HG02870 (cell line): ENCODE measurements at regions not wholly inside any gene's neighbourhood (a gene's known extent, or its start where the extent isn't known, plus 50 kb on each side); places are given as distances from the start of the nearest gene placed in this dataset.
"Not testable (repeated sequence)": the region's sequence is repeated elsewhere in the genome, so short reads cannot be mapped to it uniquely, and the experiment has no call there.

Source experiments
- ATAC-seq: cut with Tn5 transposase; IDR thresholded peaks from one replicate; pipeline ENCODE4 v1.9.1; 2021; ENCODE audit warnings: mild to moderate bottlenecking, moderate library complexity; ENCODE audit not compliant: unreplicated experiment

DNA sequence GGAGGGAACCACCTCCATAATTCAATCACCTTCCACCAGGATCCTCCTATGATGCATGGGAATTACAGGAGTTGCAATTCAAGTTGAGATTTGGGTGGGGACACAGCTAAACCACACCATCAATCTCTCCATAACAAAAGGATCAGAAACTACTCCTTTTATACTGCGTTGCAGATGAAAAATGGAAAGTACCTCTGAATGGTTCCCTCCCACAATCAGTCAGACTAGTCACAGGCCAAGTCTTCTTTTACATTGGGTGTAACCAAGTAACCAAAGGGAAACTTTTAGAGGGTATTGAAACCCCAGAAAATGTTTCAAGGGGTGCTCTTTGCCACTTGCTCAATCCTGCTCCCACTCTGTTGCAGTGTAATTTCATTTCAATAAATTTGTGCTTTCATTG, 504.3 kb upstream of the CNTN3 start:
- ATAC-seq = no peak

GRCh38 chr3:75126556-75126955, 512.1 kb upstream of the CNTN3 start:
- no peak for ATAC-seq

GRCh38 chr3:75129101-75129500, 514.6 kb upstream of the CNTN3 start:
- ATAC-seq = no peak

DNA sequence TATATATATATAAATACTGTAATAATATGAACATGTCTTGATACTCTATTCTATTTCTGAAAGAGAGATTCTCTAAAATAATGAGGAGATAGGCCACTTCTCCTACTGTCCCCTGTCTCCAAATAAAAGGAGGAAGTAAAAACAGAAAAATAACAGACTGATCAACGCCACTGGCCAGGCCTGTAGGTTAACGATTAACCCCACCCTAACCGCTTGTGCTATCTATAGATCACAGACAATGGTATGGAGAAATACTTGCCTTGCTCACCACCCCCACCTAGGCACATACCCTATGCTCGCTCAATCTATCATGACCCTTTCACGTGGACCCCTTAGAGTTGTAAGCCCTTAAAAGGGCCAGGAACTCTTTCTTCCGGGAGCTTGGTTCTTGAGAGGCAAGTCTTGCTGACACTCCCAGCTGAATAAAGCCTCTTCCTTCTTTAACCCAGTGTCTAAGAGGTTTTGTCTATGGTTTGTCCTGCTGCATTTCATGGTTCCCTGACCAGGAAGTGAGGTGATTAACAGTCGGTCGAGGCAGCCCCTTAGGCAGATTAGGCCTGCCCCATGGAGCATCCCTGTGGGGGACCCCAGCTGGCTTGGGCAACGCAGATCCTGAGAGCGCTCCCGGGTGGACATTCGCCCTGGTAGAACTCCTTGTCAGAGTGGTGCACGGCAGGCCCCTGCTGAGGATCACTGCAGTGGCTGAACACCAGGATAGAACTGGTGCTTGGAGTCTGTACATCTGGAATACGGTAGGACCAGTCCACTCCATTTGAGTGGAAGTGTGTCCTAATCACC, 521.8 kb upstream of the CNTN3 start:
- no peak for ATAC-seq

DNA sequence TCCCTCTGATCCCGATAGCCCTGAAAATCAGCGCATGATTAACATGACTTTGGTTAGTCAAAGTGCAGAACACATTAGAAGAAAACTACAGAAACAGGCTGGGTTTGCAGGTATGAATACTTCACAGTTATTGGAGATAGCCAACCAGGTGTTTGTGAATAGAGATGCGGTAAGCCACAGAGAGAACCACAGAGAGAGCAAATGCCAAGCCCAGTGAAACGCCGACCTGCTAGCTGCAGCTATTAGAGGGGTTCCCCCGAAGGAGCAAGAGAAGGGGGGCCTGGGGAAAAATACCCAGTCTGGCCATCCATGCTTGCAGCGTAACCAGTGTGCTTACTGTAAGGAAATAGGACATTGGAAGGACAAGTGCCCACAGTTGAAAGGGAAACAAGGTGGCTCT, 523.9 kb upstream of the CNTN3 start:
- no peak for ATAC-seq

DNA sequence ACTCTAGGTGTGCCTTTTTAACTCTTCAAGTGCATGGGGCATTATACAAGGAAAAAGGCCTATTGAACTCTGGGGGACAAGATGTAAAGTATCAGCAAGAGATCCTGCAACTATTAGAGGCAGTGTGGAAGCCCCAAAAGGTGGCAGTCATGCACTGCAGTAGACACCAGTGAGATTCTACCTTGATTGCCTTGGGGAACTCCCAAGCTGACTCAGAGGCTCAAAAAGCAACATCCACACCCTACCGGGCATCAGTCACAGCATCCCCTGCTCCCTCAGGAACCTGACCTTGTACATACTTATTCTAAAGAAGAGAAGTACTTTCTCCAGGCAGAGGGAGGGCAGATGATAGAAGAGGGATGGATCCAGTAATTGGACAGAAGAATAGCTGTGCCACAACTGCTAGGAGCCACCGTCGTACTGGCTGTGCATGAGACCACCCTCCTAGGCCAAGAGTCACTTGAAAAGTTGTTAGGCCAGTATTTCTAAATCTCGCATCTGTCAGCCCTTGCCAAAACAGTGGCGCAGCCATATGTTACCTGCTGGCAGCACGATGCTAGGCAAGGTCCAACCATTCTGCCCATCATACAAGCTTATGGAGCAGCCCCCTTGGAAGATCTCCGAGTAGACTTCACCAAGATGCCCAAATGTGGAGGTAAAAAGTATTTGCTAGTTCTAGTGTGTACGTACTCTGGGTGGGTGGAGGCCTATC, 523.1 kb upstream of the FRG2C start:
- ATAC-seq = no peak

DNA sequence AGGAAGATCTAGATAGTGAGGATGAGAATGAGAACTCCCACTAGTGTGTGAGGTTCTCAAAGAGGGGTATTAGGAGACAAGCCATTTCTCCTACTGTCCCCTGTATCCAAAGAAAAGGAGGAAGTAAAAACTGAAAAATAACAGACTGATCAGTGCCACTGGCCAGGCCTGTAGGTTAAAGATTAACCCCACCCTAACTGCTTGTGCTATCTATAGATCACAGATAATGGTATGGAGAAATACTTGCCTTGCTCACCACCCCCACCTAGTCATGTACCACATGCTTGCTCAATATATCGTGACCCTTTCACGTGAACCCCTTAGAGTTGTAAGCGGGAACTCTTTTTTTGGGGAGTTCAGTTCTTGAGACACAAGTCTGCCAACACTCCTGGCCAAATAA, 519.7 kb upstream of the FRG2C start:
- no peak for ATAC-seq

DNA sequence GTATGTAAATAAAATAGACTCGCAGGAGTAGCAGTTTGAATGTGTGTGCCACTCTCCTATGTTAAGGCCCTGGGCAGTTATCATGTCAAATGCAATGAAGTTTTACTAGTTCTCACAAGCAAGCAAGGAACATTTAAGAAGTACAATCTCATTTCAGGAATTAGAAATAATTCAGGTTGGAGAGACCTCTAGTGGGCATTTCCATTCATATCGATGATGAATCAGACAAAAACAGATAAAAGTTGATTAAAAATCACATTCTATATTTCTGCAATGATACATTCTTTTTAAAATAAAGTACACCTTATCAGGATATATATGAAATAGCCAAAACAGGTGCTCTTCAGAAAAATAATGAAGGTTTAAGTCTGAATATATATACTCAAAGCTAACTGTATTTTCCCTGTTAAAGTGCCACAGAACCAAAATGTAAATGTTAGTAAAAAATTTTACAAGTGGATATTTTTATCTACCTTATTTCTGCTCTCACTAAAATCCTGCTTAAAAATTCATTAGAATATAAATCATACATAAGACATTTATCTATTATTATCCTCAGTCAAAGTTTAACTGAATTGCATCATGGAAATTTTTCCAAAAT, 492.4 kb upstream of the FRG2C start:
- ATAC-seq = no peak

GRCh38 chr3:75176937-75177336, 487.2 kb upstream of the FRG2C start:
- no peak for ATAC-seq

DNA sequence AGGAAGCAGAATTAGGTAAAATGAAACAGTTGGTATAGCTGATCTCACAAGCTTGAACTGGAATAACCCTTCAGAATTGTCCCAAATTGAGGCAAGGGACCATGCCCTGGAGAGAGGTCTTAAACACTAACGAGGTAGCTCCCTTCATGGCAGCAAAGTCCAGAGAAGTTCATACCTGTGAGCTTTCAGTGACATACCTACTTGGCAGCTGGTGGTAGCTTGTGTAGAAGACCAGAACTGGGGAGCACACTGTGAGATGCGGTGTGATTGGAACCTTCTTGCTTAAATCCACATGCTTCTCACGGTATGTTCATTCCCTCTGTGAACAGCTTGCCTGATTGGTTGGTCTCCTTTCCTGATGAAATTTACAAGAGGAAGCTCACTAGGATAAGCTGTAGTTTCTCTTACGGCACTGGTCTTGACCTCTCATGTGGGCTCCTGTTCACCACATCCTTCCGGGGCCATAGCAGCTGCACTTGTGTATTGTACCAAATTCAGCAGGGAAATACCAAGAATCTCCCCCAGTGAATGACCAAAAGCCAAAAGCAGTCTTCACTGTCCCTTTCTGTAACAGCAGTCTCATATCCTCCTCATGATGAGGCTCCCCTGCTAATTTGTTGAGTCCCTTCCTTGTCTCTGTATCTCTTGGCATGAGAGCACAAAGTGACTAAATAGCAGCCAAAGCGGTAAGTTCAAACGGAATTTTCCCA, 483.7 kb upstream of the FRG2C start:
- ATAC-seq = peak; percentile 45

GRCh38 chr3:75180945-75181298, 483.2 kb upstream of the FRG2C start:
- no peak for ATAC-seq

GRCh38 chr3:75188962-75189361, 475.2 kb upstream of the FRG2C start:
- no peak for ATAC-seq

- ATAC-seq = peak; percentile 66
These were observed 471.9 kb upstream of the FRG2C start for GRCh38 chr3:75192146-75192616.

DNA sequence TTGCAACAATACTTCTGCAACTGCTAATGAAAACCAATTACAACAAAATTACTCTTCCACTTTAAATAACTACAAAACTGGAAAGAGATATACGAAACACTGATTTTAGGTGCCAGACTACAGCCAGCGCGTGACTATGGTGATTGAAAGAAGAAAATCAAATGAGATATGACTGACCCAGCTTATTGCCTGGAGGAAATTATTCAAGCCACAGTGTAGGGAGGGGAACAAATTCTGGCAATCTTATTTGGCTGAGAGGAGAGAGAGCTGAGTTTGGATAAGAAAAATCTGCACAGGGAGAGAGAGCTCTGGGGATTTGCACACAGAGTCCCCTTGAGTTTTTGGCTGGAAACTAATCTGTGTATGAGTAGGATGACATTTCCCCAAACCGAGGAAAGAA, 470.3 kb upstream of the FRG2C start:
- ATAC-seq = no peak

- ATAC-seq = not testable (repeated sequence)
These were observed 449.8 kb upstream of the FRG2C start for GRCh38 chr3:75214332-75214731.

DNA sequence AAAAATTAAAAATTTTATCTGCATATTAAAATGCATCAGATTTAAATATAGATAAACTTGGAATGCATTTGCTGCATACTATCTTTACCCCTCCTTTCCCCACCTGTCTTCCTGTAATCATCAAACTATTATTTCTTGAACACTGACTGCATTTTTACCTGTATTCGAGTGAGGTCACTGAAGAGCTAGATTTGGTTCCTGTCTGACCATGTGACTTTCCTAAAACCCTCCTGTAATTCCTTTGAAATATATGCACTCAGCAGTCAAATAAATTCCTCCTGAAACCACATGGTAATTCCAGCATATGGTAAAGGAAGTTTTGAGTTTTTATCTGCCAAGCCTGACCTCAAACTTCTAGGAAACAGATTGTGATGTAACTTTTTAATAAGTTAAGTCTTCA, 445.6 kb upstream of the FRG2C start:
- no peak for ATAC-seq

DNA sequence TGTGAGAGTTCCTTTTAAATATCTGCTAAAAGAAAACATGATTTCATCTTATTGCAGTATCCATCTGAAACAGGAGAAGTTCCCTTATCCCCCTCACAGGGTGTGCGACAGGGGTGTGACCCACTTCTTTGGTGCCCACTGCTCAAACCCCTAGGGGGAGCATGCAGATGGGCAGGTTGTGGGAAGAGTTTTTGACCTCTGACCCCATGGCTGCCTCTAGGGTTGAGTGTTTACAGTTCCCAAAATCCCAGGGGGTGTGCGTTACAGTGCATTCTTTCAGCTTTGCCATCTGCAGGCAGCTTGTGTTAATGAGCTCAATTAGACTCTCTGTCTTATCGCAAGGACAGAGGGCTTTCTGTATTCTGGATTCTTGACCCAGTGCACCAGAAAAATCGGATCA, 443.2 kb upstream of the FRG2C start:
- ATAC-seq = no peak

DNA sequence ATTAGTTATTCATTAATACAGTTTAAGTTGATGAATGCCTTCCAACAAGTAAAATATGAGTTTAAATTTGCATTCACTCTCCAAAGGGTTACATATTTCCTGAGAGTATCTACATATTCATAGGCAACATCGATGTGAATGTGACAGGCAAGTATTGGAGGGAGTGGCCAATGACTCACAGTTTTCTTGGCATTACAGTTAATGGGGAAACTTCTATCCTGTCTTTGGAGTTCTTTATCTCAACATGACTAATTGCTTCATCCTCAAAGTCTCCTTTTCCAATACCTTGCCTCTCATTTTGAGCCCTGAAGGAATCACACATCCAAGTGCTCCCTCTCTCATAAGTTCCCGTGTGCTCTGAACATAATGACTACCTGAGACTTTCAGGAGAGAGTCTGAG, 439.7 kb upstream of the FRG2C start:
- no peak for ATAC-seq

DNA sequence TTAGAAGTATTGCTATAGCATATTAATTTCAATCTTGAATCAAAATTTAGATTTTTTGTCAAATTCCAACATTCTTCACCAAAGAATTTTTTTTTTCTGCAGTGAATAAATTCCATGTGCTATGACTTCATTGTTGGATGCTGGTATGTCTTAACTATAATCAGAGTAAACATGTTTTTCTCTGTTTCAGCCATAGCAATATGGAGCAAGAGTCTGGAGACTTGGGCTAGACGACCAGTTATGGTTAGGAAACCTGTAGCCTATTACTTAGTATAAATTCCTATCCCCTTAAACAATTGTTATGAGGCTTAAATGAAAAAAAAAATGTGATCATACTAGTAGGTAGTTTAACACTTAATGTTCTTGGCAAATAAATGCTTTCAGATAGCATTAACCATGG, 431.9 kb upstream of the FRG2C start:
- ATAC-seq = no peak

GRCh38 chr3:75235631-75236030, 428.5 kb upstream of the FRG2C start:
- no peak for ATAC-seq

- no peak for ATAC-seq
These were observed 427.1 kb upstream of the FRG2C start for GRCh38 chr3:75237053-75237452.
